ENCODE measurements at regions not wholly inside any gene's neighbourhood (a gene's known extent, or its start where the extent isn't known, plus 50 kb on each side); places are given as distances from the start of the nearest gene placed in this dataset.

GRCh38 chr17:77366206-77366557 lies 225.4 kb downstream of the SEC14L1 start:
- no peak for DNase-seq

GRCh38 chr17:77366558-77367245 lies 225.9 kb downstream of the SEC14L1 start:
- DNase-seq, result peak; percentile 63

GRCh38 chr17:77369544-77369971 lies 228.8 kb downstream of the SEC14L1 start:
- DNase-seq, result no peak

GRCh38 chr17:77370586-77370985 lies 229.8 kb downstream of the SEC14L1 start:
- DNase-seq, result no peak

- DNase-seq, result no peak
Measured at GRCh38 chr17:77371117-77371887, 230.5 kb downstream of the SEC14L1 start.

GRCh38 chr17:77371888-77372443 lies 231.2 kb downstream of the SEC14L1 start:
- DNase-seq, result no peak

GRCh38 chr17:77372444-77373298 lies 231.9 kb downstream of the SEC14L1 start:
- peak; percentile 90 for DNase-seq

- DNase-seq, result peak; percentile 76
Measured at GRCh38 chr17:77373299-77374169, 232.8 kb downstream of the SEC14L1 start.

GRCh38 chr17:77374170-77374936 lies 233.6 kb downstream of the SEC14L1 start:
- peak; percentile 96 for DNase-seq

- no peak for DNase-seq
Measured at GRCh38 chr17:77375108-77375916, 234.5 kb downstream of the SEC14L1 start.

GRCh38 chr17:77375917-77376651 lies 235.3 kb downstream of the SEC14L1 start:
- DNase-seq, result peak; percentile 70

- no peak for DNase-seq
Measured at GRCh38 chr17:77376795-77377709, 236.3 kb downstream of the SEC14L1 start.

- DNase-seq, result no peak
Measured at GRCh38 chr17:77377710-77378235, 237.0 kb downstream of the SEC14L1 start.

GRCh38 chr17:77378318-77379064 lies 237.7 kb downstream of the SEC14L1 start:
- no peak for DNase-seq

- no peak for DNase-seq
Measured at GRCh38 chr17:77379065-77379428, 238.3 kb downstream of the SEC14L1 start.

GRCh38 chr17:77379832-77380231 lies 239.1 kb downstream of the SEC14L1 start:
- DNase-seq, result no peak

GRCh38 chr17:77380395-77381184 lies 239.8 kb downstream of the SEC14L1 start:
- no peak for DNase-seq
